GM10266 (cell line): ENCODE measurements at regions not wholly inside any gene's neighbourhood (a gene's known extent, or its start where the extent isn't known, plus 50 kb on each side); places are given as distances from the start of the nearest gene placed in this dataset.

Experiments used
- DNase-seq: peaks from one replicate; pipeline ENCODE4 v3.0.0; 2012; ENCODE audit errors: extremely low spot score
- TF ChIP-seq, protein P1 (sequence below): IDR thresholded peaks from 2 replicates; pipeline ENCODE4 v1.5.1; 2012; ENCODE audit warnings: mild to moderate bottlenecking, low read depth; ENCODE audit not compliant: control insufficient read depth, insufficient read depth; ENCODE audit errors: missing control alignments

DNA sequence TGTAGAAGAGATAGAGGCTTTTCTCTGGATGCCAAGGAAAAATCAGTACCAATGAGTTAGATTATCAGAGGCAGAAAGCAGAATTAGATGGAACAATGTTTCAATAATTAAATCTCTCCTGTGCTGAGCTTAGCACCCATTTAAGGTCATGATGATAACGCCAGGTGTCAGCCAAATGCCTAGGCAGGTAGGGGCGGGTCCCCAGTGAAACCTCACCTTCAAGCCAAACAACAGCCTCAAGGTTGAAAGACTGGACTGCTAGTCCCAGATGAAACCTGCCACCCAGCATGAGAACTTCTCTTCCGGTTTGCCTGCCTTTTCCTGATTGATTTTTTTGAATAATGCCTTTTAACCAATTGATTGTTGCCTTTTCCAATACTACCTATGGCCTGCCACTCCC lies 363.0 kb downstream of the PLOD2 start:
- DNase-seq = no peak
- TF ChIP-seq, protein P1, sequence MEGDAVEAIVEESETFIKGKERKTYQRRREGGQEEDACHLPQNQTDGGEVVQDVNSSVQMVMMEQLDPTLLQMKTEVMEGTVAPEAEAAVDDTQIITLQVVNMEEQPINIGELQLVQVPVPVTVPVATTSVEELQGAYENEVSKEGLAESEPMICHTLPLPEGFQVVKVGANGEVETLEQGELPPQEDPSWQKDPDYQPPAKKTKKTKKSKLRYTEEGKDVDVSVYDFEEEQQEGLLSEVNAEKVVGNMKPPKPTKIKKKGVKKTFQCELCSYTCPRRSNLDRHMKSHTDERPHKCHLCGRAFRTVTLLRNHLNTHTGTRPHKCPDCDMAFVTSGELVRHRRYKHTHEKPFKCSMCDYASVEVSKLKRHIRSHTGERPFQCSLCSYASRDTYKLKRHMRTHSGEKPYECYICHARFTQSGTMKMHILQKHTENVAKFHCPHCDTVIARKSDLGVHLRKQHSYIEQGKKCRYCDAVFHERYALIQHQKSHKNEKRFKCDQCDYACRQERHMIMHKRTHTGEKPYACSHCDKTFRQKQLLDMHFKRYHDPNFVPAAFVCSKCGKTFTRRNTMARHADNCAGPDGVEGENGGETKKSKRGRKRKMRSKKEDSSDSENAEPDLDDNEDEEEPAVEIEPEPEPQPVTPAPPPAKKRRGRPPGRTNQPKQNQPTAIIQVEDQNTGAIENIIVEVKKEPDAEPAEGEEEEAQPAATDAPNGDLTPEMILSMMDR = no peak

DNA sequence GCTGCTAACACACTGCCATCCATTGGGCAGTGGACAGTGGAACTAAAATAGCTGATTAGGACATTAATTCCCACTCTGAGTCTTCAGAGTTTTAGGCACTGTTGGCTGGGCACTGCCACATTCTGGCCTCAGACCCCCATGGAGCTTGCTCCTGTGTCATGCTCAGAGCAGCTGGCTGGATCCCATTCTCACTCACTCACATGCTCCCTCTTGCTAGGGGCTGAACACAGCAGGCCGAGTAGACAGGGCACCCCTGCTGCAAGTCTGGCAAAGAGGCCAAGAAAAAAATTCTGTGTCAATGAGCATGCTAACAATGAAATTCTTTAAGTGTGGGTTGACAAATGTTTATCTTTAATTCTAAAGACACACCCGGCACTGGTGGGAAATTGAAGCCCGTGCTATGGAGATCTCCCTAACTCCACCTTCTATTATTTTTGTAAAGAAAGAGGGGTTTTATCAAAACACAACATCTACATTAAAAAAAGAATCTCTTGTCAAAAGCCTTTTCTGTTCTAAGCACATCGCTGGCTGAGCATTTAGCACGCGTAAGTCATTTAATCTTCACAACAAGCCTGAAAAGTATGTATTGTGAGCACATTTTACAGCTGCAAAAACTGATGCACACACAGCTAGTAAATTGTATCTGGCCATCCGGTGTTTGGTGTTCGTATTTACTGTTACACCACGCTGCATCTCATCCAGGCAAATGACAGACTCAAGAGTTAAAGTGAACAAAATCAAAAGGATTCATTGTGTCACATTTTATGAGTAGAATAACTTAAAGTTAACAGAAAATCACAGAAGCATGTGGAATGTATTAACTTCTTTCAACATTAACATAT lies 362.1 kb downstream of the PLOD2 start:
- no peak for DNase-seq
- TF ChIP-seq, protein P1 = no peak

DNA sequence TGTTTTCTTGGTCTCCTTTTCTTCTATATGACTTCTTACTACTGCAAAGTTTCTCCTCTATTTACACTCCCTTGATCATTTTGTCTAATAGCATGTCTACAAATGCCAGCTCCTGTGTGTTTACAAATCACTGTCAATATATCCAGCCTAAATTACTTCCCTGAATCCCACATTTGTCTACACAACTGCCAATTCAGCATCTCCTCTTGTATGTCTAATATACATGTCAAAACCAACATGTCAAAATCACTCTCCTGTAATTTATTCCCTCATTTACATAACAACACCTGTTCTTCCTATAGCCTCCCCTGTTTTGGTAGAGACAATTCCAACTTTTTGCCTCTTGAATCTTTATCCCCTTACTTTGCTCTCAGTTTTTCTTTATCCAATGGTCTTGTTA lies 359.3 kb downstream of the PLOD2 start:
- DNase-seq = no peak
- TF ChIP-seq, protein P1 = no peak

DNA sequence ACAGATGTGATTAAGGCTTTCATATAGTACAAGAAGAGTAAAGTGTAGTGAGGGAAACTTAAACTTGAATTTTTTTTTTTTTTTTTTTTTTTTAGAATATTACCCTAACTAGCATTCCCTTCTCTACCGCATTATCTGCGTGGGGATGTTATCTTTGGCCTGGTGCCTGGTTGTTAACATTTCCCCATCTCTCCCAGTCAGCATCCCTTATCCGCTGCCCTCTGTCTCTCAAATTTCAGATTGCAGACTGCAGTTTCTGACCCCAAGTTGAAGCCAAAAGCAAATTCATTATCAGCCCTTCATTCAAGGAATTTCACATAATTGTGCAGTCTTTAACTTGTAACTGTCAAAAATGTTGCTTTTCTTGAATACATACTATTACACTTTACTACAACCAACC lies 353.0 kb downstream of the PLOD2 start:
- no peak for DNase-seq
- TF ChIP-seq, protein P1 = no peak

DNA sequence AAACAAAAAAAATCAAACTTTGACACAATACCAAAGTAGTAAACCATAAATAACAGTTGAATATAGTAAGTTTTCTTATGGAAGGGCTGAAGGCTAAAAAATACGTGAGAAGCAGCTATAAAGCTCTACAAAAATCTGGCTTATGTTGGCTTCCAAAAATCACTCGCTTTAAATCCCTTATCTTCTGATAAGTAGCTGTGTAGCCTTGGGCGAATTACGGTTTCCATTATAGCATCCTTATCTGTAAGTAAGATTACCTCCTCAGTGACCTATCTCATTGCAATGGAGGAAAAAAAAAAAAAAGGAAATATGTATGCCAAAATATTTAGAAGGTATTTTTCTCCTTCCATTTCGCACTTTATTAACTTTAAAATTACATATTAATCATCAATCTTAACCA lies 348.6 kb downstream of the PLOD2 start:
- DNase-seq = no peak
- TF ChIP-seq, protein P1 = no peak

DNA sequence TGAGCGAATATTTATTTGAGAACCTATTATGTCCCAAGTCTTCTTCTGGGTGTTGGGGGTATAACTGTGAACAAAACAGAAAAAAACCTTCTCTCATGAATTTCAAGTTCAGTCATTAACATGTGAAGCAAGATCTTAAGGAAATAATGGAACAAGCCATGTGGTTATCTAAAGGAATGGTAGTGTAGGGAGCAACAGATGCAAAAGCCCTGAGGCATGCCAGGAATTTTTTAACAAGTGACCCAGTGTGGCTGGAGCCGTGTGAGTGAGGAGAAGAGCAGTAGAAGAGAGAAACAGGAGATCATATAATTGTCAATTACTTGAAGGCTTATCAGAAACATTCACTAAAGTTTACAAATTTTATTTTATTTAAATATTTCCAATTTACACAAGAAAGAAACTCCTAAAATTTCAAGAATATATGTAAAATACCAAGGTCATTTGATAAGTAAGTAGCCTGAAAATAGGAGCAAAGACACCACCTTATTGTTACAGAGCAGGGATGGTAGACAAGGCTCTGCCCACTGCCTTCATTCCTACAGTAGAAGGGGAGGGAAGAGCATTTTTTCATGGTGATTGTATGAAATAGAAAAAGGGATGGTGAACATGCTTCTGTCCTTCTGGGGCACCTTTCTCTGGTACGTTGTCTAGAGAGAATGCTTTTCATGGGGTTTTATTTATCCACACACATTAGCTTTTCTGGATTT lies 345.1 kb downstream of the PLOD2 start:
- no peak for DNase-seq

More for the DNA sequence above, 345.1 kb downstream of the PLOD2 start:
- TF ChIP-seq, protein P1 = no peak
